Uterus (tissue), 2 donors: ENCODE measurements at regions not wholly inside any gene's neighbourhood (a gene's known extent, or its start where the extent isn't known, plus 50 kb on each side); places are given as distances from the start of the nearest gene placed in this dataset.

Experiments used
- CTCF ChIP-seq, 4 experiments: fragments of 200-600 bp in 2 of 4; fragments of 450-650 bp in 2 of 4; sonication (generic) in 2 of 4; IDR thresholded peaks; one replicate each; pipeline ENCODE4 v1.5.1; 2016 to 2019; ENCODE audit warnings: antibody characterized with exemption in 4 of 4, mild to moderate bottlenecking in 2 of 4, moderate library complexity in 1 of 4
- POLR2A ChIP-seq, 2 donors: fragments of 450-650 bp; IDR thresholded peaks; one replicate each; pipeline ENCODE4 v1.6.1; 2016; ENCODE audit warnings: antibody characterized with exemption in 2 of 2, mild to moderate bottlenecking in 1 of 2, moderate library complexity in 1 of 2

- TF ChIP-seq CTCF (IDR thresholded peaks at IDR 0.05) = no peak
- no peak for TF ChIP-seq POLR2A (IDR thresholded peaks at IDR 0.05)
These were observed 846.6 kb downstream of the SI start for GRCh38 chr3:164231718-164232117.
